Sigmoid colon (tissue), 4 donors: ENCODE measurements at regions not wholly inside any gene's neighbourhood (a gene's known extent, or its start where the extent isn't known, plus 50 kb on each side); places are given as distances from the start of the nearest gene placed in this dataset.

ENCODE experiments used
- CTCF ChIP-seq, 4 experiments: fragments of 450-650 bp in 3 of 4; fragments of 200-600 bp in 1 of 4; IDR thresholded peaks; one replicate each; pipeline ENCODE4 v1.5.1; 2016 to 2019; ENCODE audit warnings: antibody characterized with exemption in 4 of 4, mild to moderate bottlenecking in 3 of 4, moderate library complexity in 2 of 4
- EP300 ChIP-seq, 4 donors: sonication (generic); formaldehyde crosslinking; IDR thresholded peaks; one replicate each; pipeline ENCODE4 v1.6.1; 2017; ENCODE audit warnings: antibody characterized with exemption in 4 of 4
- POLR2A ChIP-seq, 2 donors: fragments of 450-650 bp; IDR thresholded peaks; one replicate each; pipeline ENCODE4 v1.6.1; 2016; ENCODE audit warnings: antibody characterized with exemption in 2 of 2, mild to moderate bottlenecking in 2 of 2, moderate library complexity in 2 of 2
- POLR2AphosphoS5 ChIP-seq, 4 donors: sonication (generic); formaldehyde crosslinking; IDR thresholded peaks; one replicate each; pipeline ENCODE4 v1.6.1; 2017; ENCODE audit warnings: antibody characterized with exemption in 4 of 4

GRCh38 chr1:213371525-213371846, 320.4 kb downstream of the RPS6KC1 start:
- TF ChIP-seq POLR2A (IDR thresholded peaks at IDR 0.05) (no peak), EP300 (IDR thresholded peaks at IDR 0.05) (no peak), POLR2AphosphoS5 (IDR thresholded peaks at IDR 0.05) (no peak), CTCF (IDR thresholded peaks at IDR 0.05) (no peak)
